SK-N-SH (cell line): ENCODE measurements at regions not wholly inside any gene's neighbourhood (a gene's known extent, or its start where the extent isn't known, plus 50 kb on each side); places are given as distances from the start of the nearest gene placed in this dataset.

ENCODE experiments used
- EP300 ChIP-seq, 2 experiments: IDR thresholded peaks; 2 replicates each; pipeline versions ENCODE4 v1.4.0 to v1.6.1; 2012; ENCODE audit warnings: borderline replicate concordance in 1 of 2, low read depth in 1 of 2, low read length in 1 of 2
- FOSL2 ChIP-seq: IDR thresholded peaks from 2 replicates; pipeline ENCODE4 v1.4.0; 2012; ENCODE audit warnings: low read depth, mild to moderate bottlenecking, moderate library complexity, borderline replicate concordance
- FOXM1 ChIP-seq: IDR thresholded peaks from 2 replicates; pipeline ENCODE4 v1.4.0; 2012; ENCODE audit warnings: low read depth, mild to moderate bottlenecking
- MXI1 ChIP-seq: IDR thresholded peaks from 2 replicates; pipeline ENCODE4 v1.6.1; 2012; ENCODE audit warnings: mild to moderate bottlenecking, low read depth, low read length, improper control_type of control experiment
- POLR2AphosphoS5 ChIP-seq: IDR thresholded peaks from 2 replicates; pipeline ENCODE4 v1.6.1; 2012; ENCODE audit warnings: low read depth, low read length
- RAD21 ChIP-seq: IDR thresholded peaks from 2 replicates; pipeline ENCODE4 v1.6.1; 2012; ENCODE audit warnings: mild to moderate bottlenecking, low read length
- RFX5 ChIP-seq: IDR thresholded peaks from 2 replicates; pipeline ENCODE4 v1.6.1; 2012; ENCODE audit warnings: mild to moderate bottlenecking, improper control_type of control experiment, low read length
- TAF1 ChIP-seq: IDR thresholded peaks from 2 replicates; pipeline ENCODE4 v1.6.1; 2012; ENCODE audit warnings: low read depth, mild to moderate bottlenecking, low read length, moderate library complexity, borderline replicate concordance
- TEAD4 ChIP-seq: IDR thresholded peaks from 2 replicates; pipeline ENCODE4 v1.4.0; 2012; ENCODE audit warnings: mild to moderate bottlenecking, borderline replicate concordance; ENCODE audit not compliant: insufficient read depth
- USF1 ChIP-seq: IDR thresholded peaks from 2 replicates; pipeline ENCODE4 v1.4.0; 2012; ENCODE audit warnings: low read depth, borderline replicate concordance
- YY1 ChIP-seq: IDR thresholded peaks from 2 replicates; pipeline ENCODE4 v1.4.0; 2012; ENCODE audit warnings: low read depth, mild to moderate bottlenecking
- TF ChIP-seq, protein P1 (sequence below): fragments of 200-600 bp; sonication (generic); IDR thresholded peaks from 2 replicates; pipeline ENCODE4 v1.6.1; 2017; ENCODE audit warnings: antibody characterized with exemption, mild to moderate bottlenecking, moderate library complexity
- TF ChIP-seq, protein P2 (sequence below): IDR thresholded peaks from 2 replicates; pipeline ENCODE4; 2012
- TF ChIP-seq, protein P3 (sequence below): IDR thresholded peaks from 2 replicates; pipeline ENCODE4 v1.6.1; 2012; ENCODE audit warnings: mild to moderate bottlenecking, low read depth, low read length, moderate library complexity

GRCh38 chr1:166603296-166603695 is 236.0 kb upstream of the POGK start:
- TF ChIP-seq EP300 (IDR thresholded peaks at IDR 0.05; ENCODE audit: borderline replicate concordance in 1 of 2, low read depth in 1 of 2, low read length in 1 of 2) (no peak), MXI1 (no peak), YY1 (no peak), TAF1 (no peak), RAD21 (no peak), POLR2AphosphoS5 (no peak), RFX5 (no peak), TEAD4 (no peak), USF1 (no peak), FOXM1 (no peak), FOSL2 (no peak)
- TF ChIP-seq, protein P1, sequence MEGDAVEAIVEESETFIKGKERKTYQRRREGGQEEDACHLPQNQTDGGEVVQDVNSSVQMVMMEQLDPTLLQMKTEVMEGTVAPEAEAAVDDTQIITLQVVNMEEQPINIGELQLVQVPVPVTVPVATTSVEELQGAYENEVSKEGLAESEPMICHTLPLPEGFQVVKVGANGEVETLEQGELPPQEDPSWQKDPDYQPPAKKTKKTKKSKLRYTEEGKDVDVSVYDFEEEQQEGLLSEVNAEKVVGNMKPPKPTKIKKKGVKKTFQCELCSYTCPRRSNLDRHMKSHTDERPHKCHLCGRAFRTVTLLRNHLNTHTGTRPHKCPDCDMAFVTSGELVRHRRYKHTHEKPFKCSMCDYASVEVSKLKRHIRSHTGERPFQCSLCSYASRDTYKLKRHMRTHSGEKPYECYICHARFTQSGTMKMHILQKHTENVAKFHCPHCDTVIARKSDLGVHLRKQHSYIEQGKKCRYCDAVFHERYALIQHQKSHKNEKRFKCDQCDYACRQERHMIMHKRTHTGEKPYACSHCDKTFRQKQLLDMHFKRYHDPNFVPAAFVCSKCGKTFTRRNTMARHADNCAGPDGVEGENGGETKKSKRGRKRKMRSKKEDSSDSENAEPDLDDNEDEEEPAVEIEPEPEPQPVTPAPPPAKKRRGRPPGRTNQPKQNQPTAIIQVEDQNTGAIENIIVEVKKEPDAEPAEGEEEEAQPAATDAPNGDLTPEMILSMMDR, result no peak
- TF ChIP-seq, protein P2, sequence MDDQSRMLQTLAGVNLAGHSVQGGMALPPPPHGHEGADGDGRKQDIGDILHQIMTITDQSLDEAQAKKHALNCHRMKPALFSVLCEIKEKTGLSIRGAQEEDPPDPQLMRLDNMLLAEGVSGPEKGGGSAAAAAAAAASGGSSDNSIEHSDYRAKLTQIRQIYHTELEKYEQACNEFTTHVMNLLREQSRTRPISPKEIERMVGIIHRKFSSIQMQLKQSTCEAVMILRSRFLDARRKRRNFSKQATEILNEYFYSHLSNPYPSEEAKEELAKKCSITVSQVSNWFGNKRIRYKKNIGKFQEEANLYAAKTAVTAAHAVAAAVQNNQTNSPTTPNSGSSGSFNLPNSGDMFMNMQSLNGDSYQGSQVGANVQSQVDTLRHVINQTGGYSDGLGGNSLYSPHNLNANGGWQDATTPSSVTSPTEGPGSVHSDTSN, result no peak
- TF ChIP-seq, protein P3, sequence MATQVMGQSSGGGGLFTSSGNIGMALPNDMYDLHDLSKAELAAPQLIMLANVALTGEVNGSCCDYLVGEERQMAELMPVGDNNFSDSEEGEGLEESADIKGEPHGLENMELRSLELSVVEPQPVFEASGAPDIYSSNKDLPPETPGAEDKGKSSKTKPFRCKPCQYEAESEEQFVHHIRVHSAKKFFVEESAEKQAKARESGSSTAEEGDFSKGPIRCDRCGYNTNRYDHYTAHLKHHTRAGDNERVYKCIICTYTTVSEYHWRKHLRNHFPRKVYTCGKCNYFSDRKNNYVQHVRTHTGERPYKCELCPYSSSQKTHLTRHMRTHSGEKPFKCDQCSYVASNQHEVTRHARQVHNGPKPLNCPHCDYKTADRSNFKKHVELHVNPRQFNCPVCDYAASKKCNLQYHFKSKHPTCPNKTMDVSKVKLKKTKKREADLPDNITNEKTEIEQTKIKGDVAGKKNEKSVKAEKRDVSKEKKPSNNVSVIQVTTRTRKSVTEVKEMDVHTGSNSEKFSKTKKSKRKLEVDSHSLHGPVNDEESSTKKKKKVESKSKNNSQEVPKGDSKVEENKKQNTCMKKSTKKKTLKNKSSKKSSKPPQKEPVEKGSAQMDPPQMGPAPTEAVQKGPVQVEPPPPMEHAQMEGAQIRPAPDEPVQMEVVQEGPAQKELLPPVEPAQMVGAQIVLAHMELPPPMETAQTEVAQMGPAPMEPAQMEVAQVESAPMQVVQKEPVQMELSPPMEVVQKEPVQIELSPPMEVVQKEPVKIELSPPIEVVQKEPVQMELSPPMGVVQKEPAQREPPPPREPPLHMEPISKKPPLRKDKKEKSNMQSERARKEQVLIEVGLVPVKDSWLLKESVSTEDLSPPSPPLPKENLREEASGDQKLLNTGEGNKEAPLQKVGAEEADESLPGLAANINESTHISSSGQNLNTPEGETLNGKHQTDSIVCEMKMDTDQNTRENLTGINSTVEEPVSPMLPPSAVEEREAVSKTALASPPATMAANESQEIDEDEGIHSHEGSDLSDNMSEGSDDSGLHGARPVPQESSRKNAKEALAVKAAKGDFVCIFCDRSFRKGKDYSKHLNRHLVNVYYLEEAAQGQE, result no peak
